Central memory CD8-positive, alpha-beta T cell (primary cell): ENCODE measurements at regions not wholly inside any gene's neighbourhood (a gene's known extent, or its start where the extent isn't known, plus 50 kb on each side); places are given as distances from the start of the nearest gene placed in this dataset.

Source experiments
- ATAC-seq: fragments of 150-1000 bp; cut with Tn5 transposase; replicated peaks from 2 replicates; pipeline ENCODE4 v1.10.0; 2022; ENCODE audit warnings: mild to moderate bottlenecking, moderate FRiP score, moderate number of reproducible peaks; ENCODE audit not compliant: poor library complexity, severe bottlenecking; ENCODE audit errors: extremely low read depth
- DNase-seq, 2 donors: peaks; one replicate each; pipeline ENCODE4 v3.0.0; 2021; ENCODE audit warnings: low spot score in 2 of 2
- H3K27ac Mint-ChIP-seq: one replicate; pipeline ENCODE4 v1.8.0; 2022; ENCODE audit warnings: low read depth, mild to moderate bottlenecking, moderate library complexity, mixed read lengths
- H3K27me3 Mint-ChIP-seq: one replicate; pipeline ENCODE4 v1.8.0; 2022; ENCODE audit warnings: mixed read lengths
- H3K36me3 Mint-ChIP-seq: one replicate; pipeline ENCODE4 v1.8.0; 2022; ENCODE audit warnings: mild to moderate bottlenecking, moderate library complexity, mixed read lengths; ENCODE audit not compliant: insufficient read depth
- H3K4me1 Mint-ChIP-seq: one replicate; pipeline ENCODE4 v1.8.0; 2022; ENCODE audit warnings: mixed read lengths
- H3K4me3 Mint-ChIP-seq: one replicate; pipeline ENCODE4 v1.8.0; 2022; ENCODE audit warnings: mild to moderate bottlenecking, moderate library complexity, mixed read lengths
- H3K9me3 Mint-ChIP-seq: one replicate; pipeline ENCODE4 v1.8.0; 2022; ENCODE audit warnings: mixed read lengths

DNA sequence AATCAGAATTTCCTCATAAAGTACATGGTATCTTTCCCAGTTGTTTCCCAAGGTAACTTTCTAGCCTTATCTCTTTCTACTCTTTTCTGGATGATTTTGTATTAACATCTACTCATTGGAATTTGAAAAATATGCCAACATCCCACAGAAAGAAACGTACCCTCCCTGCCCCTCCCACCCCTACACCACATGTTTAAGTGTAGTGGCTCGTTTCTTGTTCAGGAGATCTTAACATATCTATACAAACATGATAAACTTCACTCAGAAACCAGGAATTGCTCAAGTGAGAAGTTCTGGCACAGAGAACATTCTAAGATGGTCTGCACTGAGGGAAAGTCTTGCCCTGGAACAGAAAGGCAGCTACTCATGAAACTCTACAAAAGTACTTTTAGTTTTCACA lies 404.7 kb downstream of the SOX2 start:
- H3K9me3 Mint-ChIP-seq = peaks cover 6% of the 10 kb centered on the region
- H3K27ac Mint-ChIP-seq = no peak overlapping the region
- H3K4me3 Mint-ChIP-seq = no peak overlapping the region
- H3K36me3 Mint-ChIP-seq = no peaks in the 10 kb centered on the region
- DNase-seq = no peak
- H3K4me1 Mint-ChIP-seq = no peaks in the 10 kb centered on the region
- no peaks in the 10 kb centered on the region for H3K27me3 Mint-ChIP-seq
- no peak for ATAC-seq

DNA sequence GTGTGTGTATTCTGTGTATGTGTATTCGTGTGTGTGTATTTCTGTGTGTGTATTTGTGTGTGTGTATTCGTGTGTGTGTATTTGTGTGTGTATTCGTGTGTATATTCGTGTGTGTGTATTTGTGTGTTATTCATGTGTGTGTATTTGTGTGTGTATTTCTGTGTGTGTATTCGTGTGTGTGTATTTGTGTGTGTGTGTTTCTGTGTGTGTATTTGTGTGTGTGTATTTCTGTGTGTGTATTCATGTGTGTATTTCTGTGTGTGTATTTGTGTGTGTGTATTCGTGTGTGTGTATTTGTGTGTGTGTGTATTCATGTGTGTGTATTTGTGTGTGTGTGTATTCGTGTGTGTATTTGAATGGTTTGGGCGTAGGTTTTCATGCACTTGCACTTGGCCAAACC lies 405.4 kb downstream of the SOX2 start:
- ATAC-seq (no peak), DNase-seq (no peak)
- no peaks in the 10 kb centered on the region for H3K4me1 Mint-ChIP-seq
- no peaks in the 10 kb centered on the region for H3K27me3 Mint-ChIP-seq
- peaks cover 1% of the 10 kb centered on the region for H3K9me3 Mint-ChIP-seq
- no peaks in the 10 kb centered on the region for H3K36me3 Mint-ChIP-seq
- no peak overlapping the region for H3K27ac Mint-ChIP-seq
- no peak overlapping the region for H3K4me3 Mint-ChIP-seq

DNA sequence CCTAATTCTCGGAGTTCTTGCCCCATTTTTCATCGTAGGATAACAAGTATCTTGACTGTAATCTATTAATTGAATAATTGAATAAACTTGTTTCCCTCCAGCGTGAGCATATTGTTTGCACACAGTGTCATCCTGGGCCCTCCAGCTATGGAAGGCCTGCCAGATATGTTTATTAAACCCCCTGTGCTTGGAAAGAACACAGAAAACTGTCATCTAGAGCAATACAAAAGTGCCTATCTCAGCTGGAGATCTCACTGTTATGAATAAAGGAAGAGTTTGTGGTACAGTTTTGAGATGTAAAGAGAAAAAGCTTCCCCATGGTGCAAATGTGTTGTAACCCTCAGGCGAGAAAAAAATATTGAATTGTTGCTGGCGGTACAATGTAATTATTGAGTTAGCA lies 405.9 kb downstream of the SOX2 start:
- Mint-ChIP-seq H3K27me3 (no peaks in the 10 kb centered on the region), H3K36me3 (no peaks in the 10 kb centered on the region)

GRCh38 chr3:182118066-182118465 lies 406.3 kb downstream of the SOX2 start:
- H3K9me3 Mint-ChIP-seq = no peaks in the 10 kb centered on the region
- ATAC-seq (no peak), DNase-seq (no peak)
- H3K4me3 Mint-ChIP-seq = no peak overlapping the region
- H3K36me3 Mint-ChIP-seq = no peaks in the 10 kb centered on the region
- H3K27ac Mint-ChIP-seq = no peak overlapping the region
- H3K4me1 Mint-ChIP-seq = no peaks in the 10 kb centered on the region
- no peaks in the 10 kb centered on the region for H3K27me3 Mint-ChIP-seq

More for the DNA sequence above, 405.9 kb downstream of the SOX2 start:
- Mint-ChIP-seq H3K9me3 (no peaks in the 10 kb centered on the region), H3K4me3 (no peak overlapping the region), H3K27ac (no peak overlapping the region), H3K4me1 (no peaks in the 10 kb centered on the region)
- ATAC-seq (no peak), DNase-seq (no peak)

DNA sequence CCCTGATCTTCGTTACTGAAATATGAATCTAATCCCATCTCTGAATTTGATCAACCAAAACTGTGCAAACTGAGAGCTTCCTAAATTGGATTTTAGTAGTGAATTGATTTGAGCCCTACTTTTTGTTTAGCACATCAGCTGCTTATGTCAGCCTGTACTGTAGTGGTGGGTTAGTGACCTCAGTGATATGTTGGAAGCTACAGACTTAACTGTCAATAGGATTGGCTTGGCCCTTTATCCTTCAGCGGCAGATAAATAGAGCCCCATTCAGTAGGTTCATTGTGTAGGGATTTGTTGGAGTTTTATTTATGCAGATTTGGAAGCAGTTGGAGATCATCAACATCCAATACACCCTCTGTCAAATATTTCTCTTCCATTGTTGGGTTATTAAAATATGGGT lies 409.7 kb downstream of the SOX2 start:
- Mint-ChIP-seq H3K4me3 (no peak overlapping the region), H3K4me1 (no peaks in the 10 kb centered on the region), H3K9me3 (no peaks in the 10 kb centered on the region), H3K27me3 (no peaks in the 10 kb centered on the region), H3K36me3 (no peaks in the 10 kb centered on the region), H3K27ac (no peak overlapping the region)
- DNase-seq (no peak), ATAC-seq (no peak)

GRCh38 chr3:182122779-182123178 lies 411.1 kb downstream of the SOX2 start:
- no peaks in the 10 kb centered on the region for H3K27me3 Mint-ChIP-seq
- DNase-seq = no peak
- no peak overlapping the region for H3K4me3 Mint-ChIP-seq
- ATAC-seq = no peak
- no peaks in the 10 kb centered on the region for H3K36me3 Mint-ChIP-seq
- H3K4me1 Mint-ChIP-seq = no peaks in the 10 kb centered on the region
- no peak overlapping the region for H3K27ac Mint-ChIP-seq
- H3K9me3 Mint-ChIP-seq = peaks cover 7% of the 10 kb centered on the region

- DNase-seq = no peak
- no peaks in the 10 kb centered on the region for H3K27me3 Mint-ChIP-seq
- H3K4me3 Mint-ChIP-seq = no peak overlapping the region
- H3K9me3 Mint-ChIP-seq = peaks cover 7% of the 10 kb centered on the region
- H3K36me3 Mint-ChIP-seq = no peaks in the 10 kb centered on the region
- no peak overlapping the region for H3K27ac Mint-ChIP-seq
- no peak for ATAC-seq
- H3K4me1 Mint-ChIP-seq = no peaks in the 10 kb centered on the region
Observed at GRCh38 chr3:182124187-182124586, 412.5 kb downstream of the SOX2 start.

- no peaks in the 10 kb centered on the region for H3K36me3 Mint-ChIP-seq
- H3K27ac Mint-ChIP-seq = no peak overlapping the region
- peaks cover 7% of the 10 kb centered on the region for H3K9me3 Mint-ChIP-seq
- H3K4me1 Mint-ChIP-seq = no peaks in the 10 kb centered on the region
- DNase-seq (no peak), ATAC-seq (no peak)
- no peak overlapping the region for H3K4me3 Mint-ChIP-seq
- no peaks in the 10 kb centered on the region for H3K27me3 Mint-ChIP-seq
Observed at GRCh38 chr3:182124716-182125115, 413.0 kb downstream of the SOX2 start.

GRCh38 chr3:182129740-182130139 lies 418.0 kb downstream of the SOX2 start:
- Mint-ChIP-seq H3K4me1 (no peaks in the 10 kb centered on the region), H3K27me3 (no peaks in the 10 kb centered on the region), H3K4me3 (no peak overlapping the region), H3K27ac (no peak overlapping the region), H3K36me3 (no peaks in the 10 kb centered on the region), H3K9me3 (peaks cover 7% of the 10 kb centered on the region)
- no peak for ATAC-seq
- no peak for DNase-seq

GRCh38 chr3:182133752-182134151 lies 422.0 kb downstream of the SOX2 start:
- no peak overlapping the region for H3K4me3 Mint-ChIP-seq

DNA sequence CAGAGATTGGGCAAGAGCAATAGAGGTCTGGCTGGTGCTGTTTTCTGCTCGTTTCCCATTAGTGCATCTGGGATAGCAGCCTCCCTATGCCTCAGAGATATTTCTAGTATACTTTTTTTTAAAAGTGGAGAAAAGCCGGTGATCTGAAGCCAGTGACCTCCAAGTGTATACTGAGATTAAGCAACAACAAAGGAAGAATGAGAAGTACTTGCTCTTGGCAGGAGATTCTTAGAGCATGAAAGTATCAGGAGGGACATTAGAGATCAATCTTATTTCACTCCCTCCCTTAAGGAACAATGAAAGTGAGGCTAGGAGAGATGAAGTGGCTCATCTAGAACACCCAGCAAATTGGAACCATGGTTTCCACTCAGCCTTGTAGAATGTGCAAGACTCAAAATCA lies 423.3 kb downstream of the SOX2 start:
- Mint-ChIP-seq H3K27me3 (no peaks in the 10 kb centered on the region), H3K4me1 (no peaks in the 10 kb centered on the region), H3K9me3 (no peaks in the 10 kb centered on the region), H3K36me3 (no peaks in the 10 kb centered on the region), H3K4me3 (no peak overlapping the region), H3K27ac (no peak overlapping the region)
- ATAC-seq (no peak), DNase-seq (no peak)

More at GRCh38 chr3:182133752-182134151, 422.0 kb downstream of the SOX2 start:
- no peak overlapping the region for H3K27ac Mint-ChIP-seq
- no peaks in the 10 kb centered on the region for H3K9me3 Mint-ChIP-seq
- no peaks in the 10 kb centered on the region for H3K36me3 Mint-ChIP-seq
- no peaks in the 10 kb centered on the region for H3K27me3 Mint-ChIP-seq
- ATAC-seq (no peak), DNase-seq (no peak)
- no peaks in the 10 kb centered on the region for H3K4me1 Mint-ChIP-seq

DNA sequence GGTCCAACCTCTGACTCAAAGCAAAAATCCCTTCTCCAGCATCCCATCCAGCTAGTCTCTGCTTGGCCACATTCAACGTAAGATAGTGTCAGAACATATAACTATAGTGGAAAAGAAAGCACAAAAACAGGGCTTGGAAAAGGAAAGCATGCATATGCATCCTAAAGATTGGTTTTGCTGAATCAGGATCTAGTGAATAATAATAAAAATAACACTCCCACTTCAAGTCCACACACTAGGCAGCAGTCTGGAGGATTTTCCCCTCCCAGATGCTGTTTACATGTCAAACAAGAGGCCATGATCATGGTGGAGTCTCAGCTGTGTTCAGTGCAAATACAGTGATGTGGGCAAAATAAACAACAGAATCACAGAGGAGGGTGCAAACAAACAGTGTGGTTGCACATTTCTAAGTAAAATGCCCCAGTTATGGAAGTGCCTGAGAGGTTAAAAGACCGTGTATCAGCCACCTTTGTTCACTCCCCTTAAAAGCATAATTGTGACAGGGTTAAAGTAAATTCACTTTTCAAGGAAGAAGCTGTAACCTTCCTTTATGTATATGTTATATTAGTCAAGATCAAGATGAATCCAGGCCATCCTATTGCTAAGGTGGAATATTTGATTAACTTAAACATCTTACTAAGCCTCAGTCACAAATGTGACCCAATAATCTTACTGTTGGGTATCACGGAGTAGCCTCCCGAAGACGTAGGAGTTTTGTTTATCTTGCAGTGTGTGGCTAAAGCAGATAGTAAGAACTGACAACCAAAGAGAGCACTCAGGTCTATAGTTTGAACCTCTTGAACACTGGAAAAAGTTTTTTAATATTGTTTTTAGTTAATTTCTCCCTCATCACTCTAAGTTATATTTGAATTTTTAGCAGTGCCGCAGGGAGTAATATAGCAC lies 424.5 kb downstream of the SOX2 start:
- H3K4me3 Mint-ChIP-seq = no peak overlapping the region
- no peak for ATAC-seq
- H3K9me3 Mint-ChIP-seq = no peaks in the 10 kb centered on the region
- no peak for DNase-seq
- H3K27me3 Mint-ChIP-seq = no peaks in the 10 kb centered on the region
- H3K27ac Mint-ChIP-seq = no peak overlapping the region
- H3K36me3 Mint-ChIP-seq = no peaks in the 10 kb centered on the region
- H3K4me1 Mint-ChIP-seq = no peaks in the 10 kb centered on the region

- ATAC-seq (no peak), DNase-seq (no peak)
- Mint-ChIP-seq H3K9me3 (no peaks in the 10 kb centered on the region), H3K4me1 (no peaks in the 10 kb centered on the region), H3K4me3 (no peak overlapping the region), H3K27ac (no peak overlapping the region), H3K36me3 (no peaks in the 10 kb centered on the region), H3K27me3 (no peaks in the 10 kb centered on the region)
Observed at GRCh38 chr3:182138393-182138792, 426.7 kb downstream of the SOX2 start.
